Left ventricle myocardium inferior (tissue), 1 donor: ENCODE measurements at regions not wholly inside any gene's neighbourhood (a gene's known extent, or its start where the extent isn't known, plus 50 kb on each side); places are given as distances from the start of the nearest gene placed in this dataset.

ENCODE experiments used
- DNase-seq: peaks from one replicate; pipeline ENCODE4 v3.0.0-alpha.2; 2020
- H3K27ac ChIP-seq: fragments of 200-600 bp; replicated peaks from 2 replicates; pipeline ENCODE4 v1.8.0; 2021
- H3K27me3 ChIP-seq: fragments of 200-600 bp; 2 replicates; pipeline ENCODE4 v1.8.0; 2021; ENCODE audit warnings: low read depth
- H3K36me3 ChIP-seq: fragments of 200-600 bp; 2 replicates; pipeline ENCODE4 v1.8.0; 2021
- H3K4me1 ChIP-seq: fragments of 200-600 bp; 2 replicates; pipeline ENCODE4 v1.8.0; 2021
- H3K4me3 ChIP-seq: fragments of 200-600 bp; 2 replicates; pipeline ENCODE4 v1.8.0; 2021; ENCODE audit warnings: mild to moderate bottlenecking, moderate library complexity
- H3K9me3 ChIP-seq: fragments of 200-600 bp; replicated peaks from 2 replicates; pipeline ENCODE4 v1.8.0; 2021
- intact Hi-C: fragments of 100-400 bp; cut with micrococcal nuclease; formaldehyde crosslinking; loops from one replicate; pipeline ENCODE4 v1.11.0; 2022
- TF ChIP-seq, protein P1 (sequence below): fragments of 200-600 bp; IDR thresholded peaks from 2 replicates; pipeline ENCODE4 v1.8.0; 2021; ENCODE audit warnings: antibody characterized with exemption, mild to moderate bottlenecking, borderline replicate concordance
- donor health status: DM: no; HTN: yes; CAD: no; lungs with severe emphysema.

- Histone ChIP-seq H3K36me3 (no peaks in the 10 kb centered on the region), H3K27ac (no peak overlapping the region), H3K4me1 (no peaks in the 10 kb centered on the region), H3K27me3 (no peaks in the 10 kb centered on the region), H3K9me3 (peaks cover 13% of the 10 kb centered on the region), H3K4me3 (no peak overlapping the region)
- DNase-seq: no peak
- TF ChIP-seq, protein P1, sequence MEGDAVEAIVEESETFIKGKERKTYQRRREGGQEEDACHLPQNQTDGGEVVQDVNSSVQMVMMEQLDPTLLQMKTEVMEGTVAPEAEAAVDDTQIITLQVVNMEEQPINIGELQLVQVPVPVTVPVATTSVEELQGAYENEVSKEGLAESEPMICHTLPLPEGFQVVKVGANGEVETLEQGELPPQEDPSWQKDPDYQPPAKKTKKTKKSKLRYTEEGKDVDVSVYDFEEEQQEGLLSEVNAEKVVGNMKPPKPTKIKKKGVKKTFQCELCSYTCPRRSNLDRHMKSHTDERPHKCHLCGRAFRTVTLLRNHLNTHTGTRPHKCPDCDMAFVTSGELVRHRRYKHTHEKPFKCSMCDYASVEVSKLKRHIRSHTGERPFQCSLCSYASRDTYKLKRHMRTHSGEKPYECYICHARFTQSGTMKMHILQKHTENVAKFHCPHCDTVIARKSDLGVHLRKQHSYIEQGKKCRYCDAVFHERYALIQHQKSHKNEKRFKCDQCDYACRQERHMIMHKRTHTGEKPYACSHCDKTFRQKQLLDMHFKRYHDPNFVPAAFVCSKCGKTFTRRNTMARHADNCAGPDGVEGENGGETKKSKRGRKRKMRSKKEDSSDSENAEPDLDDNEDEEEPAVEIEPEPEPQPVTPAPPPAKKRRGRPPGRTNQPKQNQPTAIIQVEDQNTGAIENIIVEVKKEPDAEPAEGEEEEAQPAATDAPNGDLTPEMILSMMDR: no peak
- intact Hi-C loops: no loop called here
These were observed 633.0 kb upstream of the B3GALT2 start for GRCh38 chr1:193819376-193819775.

DNA sequence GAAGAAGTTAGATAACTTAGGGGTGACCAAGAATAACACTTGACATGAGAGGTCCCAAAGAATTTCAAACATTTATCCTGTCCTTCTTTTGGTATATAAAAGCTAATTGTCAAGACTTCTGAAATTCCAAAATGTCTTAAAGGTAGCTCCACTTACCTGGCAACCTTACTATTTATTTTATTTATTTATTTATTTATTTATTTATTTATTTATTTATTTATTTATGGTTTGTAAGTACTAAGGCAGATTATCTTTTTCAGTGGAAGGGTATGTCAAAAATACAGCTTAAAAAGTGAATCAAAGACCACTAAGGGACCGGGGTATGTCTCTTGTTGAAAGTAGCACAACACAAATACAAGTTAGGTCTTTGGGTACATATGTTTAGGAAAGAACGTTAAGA lies 620.8 kb upstream of the B3GALT2 start:
- intact Hi-C loops: no loop called here
- Histone ChIP-seq H3K27me3 (no peaks in the 10 kb centered on the region), H3K27ac (no peak overlapping the region), H3K36me3 (no peaks in the 10 kb centered on the region), H3K9me3 (no peaks in the 10 kb centered on the region), H3K4me1 (no peaks in the 10 kb centered on the region), H3K4me3 (no peak overlapping the region)
- DNase-seq: no peak
- TF ChIP-seq, protein P1: no peak

GRCh38 chr1:193806079-193807048 lies 620.0 kb upstream of the B3GALT2 start:
- Histone ChIP-seq H3K4me1 (no peaks in the 10 kb centered on the region), H3K36me3 (no peaks in the 10 kb centered on the region), H3K27ac (no peak overlapping the region), H3K4me3 (no peak overlapping the region), H3K27me3 (no peaks in the 10 kb centered on the region), H3K9me3 (no peaks in the 10 kb centered on the region)
- TF ChIP-seq, protein P1: no peak
- DNase-seq: no peak
- intact Hi-C loops: no loop called here

GRCh38 chr1:193799948-193800690 lies 613.7 kb upstream of the B3GALT2 start:
- Histone ChIP-seq H3K36me3 (no peaks in the 10 kb centered on the region), H3K9me3 (no peaks in the 10 kb centered on the region), H3K27me3 (no peaks in the 10 kb centered on the region), H3K4me1 (no peaks in the 10 kb centered on the region), H3K4me3 (no peak overlapping the region), H3K27ac (no peak overlapping the region)
- TF ChIP-seq, protein P1: no peak
- no peak for DNase-seq
- intact Hi-C loops: no loop called here

- DNase-seq: no peak
- Histone ChIP-seq H3K27me3 (no peaks in the 10 kb centered on the region), H3K4me3 (no peak overlapping the region), H3K36me3 (no peaks in the 10 kb centered on the region), H3K9me3 (no peaks in the 10 kb centered on the region), H3K27ac (no peak overlapping the region), H3K4me1 (no peaks in the 10 kb centered on the region)
- intact Hi-C loops: no loop called here
- TF ChIP-seq, protein P1: no peak
These were observed 613.0 kb upstream of the B3GALT2 start for GRCh38 chr1:193799371-193799770.
